H1 (cell line): ENCODE measurements at regions not wholly inside any gene's neighbourhood (a gene's known extent, or its start where the extent isn't known, plus 50 kb on each side); places are given as distances from the start of the nearest gene placed in this dataset.

Experiments
- CTCF ChIA-PET: fragments of 300-600 bp; sonication (Branson Sonifier 250); formaldehyde crosslinking; loops from one replicate; lab custom pipeline; 2021; ENCODE audit not compliant: partially characterized antibody; lab: Charles Lee
- POLR2A ChIA-PET: fragments of 300-600 bp; sonication (Branson Sonifier 250); formaldehyde crosslinking; loops from one replicate; lab custom pipeline; 2021; ENCODE audit warnings: inconsistent platforms; ENCODE audit not compliant: partially characterized antibody; lab: Charles Lee
- DNase-seq, 2 experiments: peaks; one replicate each; pipeline versions ENCODE4 v3.0.0 to v3.0.0-alpha.2; 2010 to 2022; ENCODE audit warnings: low spot score in 2 of 2, low read depth in 1 of 2, mixed read lengths in 1 of 2
- FAIRE-seq: peaks from 2 replicates; lab custom pipeline; 2011; peaks lifted over from hg19 to GRCh38; lab: Jason Lieb, UNC
- H2AFZ ChIP-seq: 2 replicates; pipeline ENCODE4 v1.8.1; 2012; ENCODE audit warnings: low read length, inconsistent platforms
- H2AK5ac ChIP-seq: 2 replicates; pipeline ENCODE4 v1.6.1; 2013; ENCODE audit warnings: low read depth, low read length
- H2BK120ac ChIP-seq: replicated peaks from 2 replicates; pipeline ENCODE3; 2013; ENCODE audit warnings: low read depth, low read length, inconsistent platforms
- H2BK12ac ChIP-seq: 2 replicates; pipeline ENCODE4 v1.6.1; 2013; ENCODE audit warnings: low read depth, low read length
- H2BK15ac ChIP-seq: 2 replicates; pipeline ENCODE4 v1.6.1; 2013; ENCODE audit warnings: low read length
- H2BK20ac ChIP-seq: 2 replicates; pipeline ENCODE4 v1.6.1; 2013; ENCODE audit warnings: low read length
- H2BK5ac ChIP-seq: 2 replicates; pipeline ENCODE4 v1.6.1; 2013; ENCODE audit warnings: low read depth, low read length
- H3K14ac ChIP-seq: 2 replicates; pipeline ENCODE4 v1.6.1; 2013; ENCODE audit warnings: inconsistent platforms; ENCODE audit not compliant: insufficient read length
- H3K18ac ChIP-seq: 2 replicates; pipeline ENCODE4 v1.6.1; 2013; ENCODE audit warnings: low read length; ENCODE audit errors: extremely low read depth
- H3K23ac ChIP-seq: 2 replicates; pipeline ENCODE4 v1.6.1; 2013; ENCODE audit warnings: inconsistent platforms; ENCODE audit not compliant: insufficient read length
- H3K23me2 ChIP-seq: 2 replicates; pipeline ENCODE4 v1.6.1; 2013; ENCODE audit warnings: low read depth, low read length
- H3K27ac ChIP-seq: 2 replicates; pipeline ENCODE4 v1.6.1; 2011; ENCODE audit warnings: low read depth, low read length, inconsistent platforms
- H3K27me3 ChIP-seq, 4 experiments: replicated peaks in 1 of 4; 1 replicate in 1 of 4; 2 replicates in 3 of 4; pipeline versions ENCODE4 v1.6.1 to v1.8.1; 2011 to 2013; ENCODE audit warnings: low read length in 3 of 4, mild to moderate bottlenecking in 3 of 4, inconsistent platforms in 2 of 4, mixed read lengths in 2 of 4, moderate library complexity in 1 of 4; ENCODE audit not compliant: control insufficient read depth in 3 of 4, insufficient read depth in 3 of 4; ENCODE audit errors: extremely low read depth in 1 of 4
- H3K36me3 ChIP-seq, 4 experiments: 2 replicates each; pipeline versions ENCODE4 v1.6.1 to v1.8.1; 2011 to 2013; ENCODE audit warnings: mild to moderate bottlenecking in 4 of 4, low read length in 3 of 4, moderate library complexity in 2 of 4, control low read depth in 1 of 4, inconsistent platforms in 1 of 4; ENCODE audit not compliant: insufficient read depth in 4 of 4, control insufficient read depth in 2 of 4
- H3K4ac ChIP-seq: replicated peaks from 2 replicates; pipeline ENCODE3; 2013; ENCODE audit warnings: low read length, low read depth, mixed read lengths, inconsistent platforms; ENCODE audit not compliant: insufficient read length
- H3K4me1 ChIP-seq, 4 experiments: replicated peaks in 1 of 4; 1 replicate in 1 of 4; 2 replicates in 3 of 4; pipeline versions ENCODE4 v1.6.1 to v1.8.1; 2011 to 2013; ENCODE audit warnings: low read length in 3 of 4, inconsistent platforms in 2 of 4, mixed read lengths in 1 of 4; ENCODE audit not compliant: insufficient read depth in 4 of 4, control insufficient read depth in 3 of 4
- H3K4me2 ChIP-seq, 2 experiments: 2 replicates each; pipeline versions ENCODE4 v1.6.1 to v1.8.1; 2011 to 2013; ENCODE audit warnings: low read depth in 2 of 2, low read length in 2 of 2, control low read depth in 1 of 2, inconsistent platforms in 1 of 2, mild to moderate bottlenecking in 1 of 2; ENCODE audit not compliant: insufficient read depth in 1 of 2
- H3K4me3 ChIP-seq, 4 experiments: fragments of 200-600, 300-600 bp in 1 of 4; sonication (generic), shearing (Covaris generic), sonication (Bioruptor Twin) in 1 of 4; 2 replicates each; pipeline versions ENCODE4 v1.5.1 to v1.8.1; 2011 to 2016; ENCODE audit warnings: low read length in 4 of 4, low read depth in 3 of 4, control low read depth in 2 of 4, inconsistent platforms in 2 of 4, mild to moderate bottlenecking in 2 of 4, mixed read lengths in 1 of 4, moderate library complexity in 1 of 4; ENCODE audit not compliant: insufficient read depth in 2 of 4; ENCODE audit errors: extremely low read depth in 1 of 4
- H3K56ac ChIP-seq: replicated peaks from 2 replicates; pipeline ENCODE3; 2013; ENCODE audit warnings: low read depth, mild to moderate bottlenecking, mixed read lengths, low read length, inconsistent platforms; ENCODE audit not compliant: insufficient read length
- H3K79me1 ChIP-seq: 2 replicates; pipeline ENCODE4 v1.6.1; 2013; ENCODE audit warnings: low read depth, low read length, control low read depth
- H3K79me2 ChIP-seq, 2 experiments: 2 replicates each; pipeline versions ENCODE4 v1.6.1 to v1.8.1; 2012 to 2013; ENCODE audit warnings: low read length in 2 of 2, mild to moderate bottlenecking in 2 of 2, inconsistent platforms in 1 of 2; ENCODE audit not compliant: insufficient read depth in 2 of 2, control insufficient read depth in 1 of 2
- H3K9ac ChIP-seq, 4 experiments: replicated peaks in 1 of 4; 1 replicate in 1 of 4; 2 replicates in 3 of 4; pipeline versions ENCODE4 v1.6.1 to v1.8.1; 2011 to 2013; ENCODE audit warnings: low read depth in 3 of 4, low read length in 3 of 4, control low read depth in 2 of 4, mild to moderate bottlenecking in 2 of 4, moderate library complexity in 2 of 4, inconsistent platforms in 1 of 4; ENCODE audit errors: extremely low read depth in 1 of 4
- H3K9me3 ChIP-seq, 2 experiments: 2 replicates each; pipeline versions ENCODE4 v1.6.1 to v1.8.1; 2012 to 2013; ENCODE audit warnings: mild to moderate bottlenecking in 2 of 2, moderate library complexity in 2 of 2, control low read depth in 1 of 2, inconsistent platforms in 1 of 2, low read depth in 1 of 2, low read length in 1 of 2, mixed read lengths in 1 of 2; ENCODE audit not compliant: insufficient read depth in 2 of 2
- H4K20me1 ChIP-seq, 2 experiments: replicated peaks in 1 of 2; 2 replicates each; pipeline versions ENCODE3 to v1.8.1; 2011 to 2013; ENCODE audit warnings: inconsistent platforms in 2 of 2, low read length in 2 of 2, mild to moderate bottlenecking in 1 of 2; ENCODE audit not compliant: insufficient read depth in 2 of 2, control insufficient read depth in 1 of 2
- H4K5ac ChIP-seq: 2 replicates; pipeline ENCODE4 v1.6.1; 2013; ENCODE audit warnings: low read length, low read depth, mixed read lengths, inconsistent platforms; ENCODE audit not compliant: insufficient read length
- H4K8ac ChIP-seq: 2 replicates; pipeline ENCODE4 v1.8.0; 2013; ENCODE audit warnings: mild to moderate bottlenecking, moderate library complexity, low read length, inconsistent platforms; ENCODE audit not compliant: insufficient read depth; ENCODE audit errors: extremely low read depth
- H4K91ac ChIP-seq: replicated peaks from 2 replicates; pipeline ENCODE3; 2013; ENCODE audit warnings: low read length, mixed read lengths, inconsistent platforms; ENCODE audit not compliant: insufficient read length
- GABPA ChIP-seq: IDR thresholded peaks from 2 replicates; pipeline ENCODE4 v1.6.1; 2011; ENCODE audit warnings: mild to moderate bottlenecking, low read length, moderate library complexity, borderline replicate concordance; ENCODE audit not compliant: insufficient read depth
- TAF1 ChIP-seq: IDR thresholded peaks from 2 replicates; pipeline ENCODE4 v1.6.1; 2011; ENCODE audit warnings: mild to moderate bottlenecking, low read depth, low read length
- whole genome bisulfite sequencing, 2 experiments: shearing (Covaris generic) in 1 of 2; methylation state at CpG; one replicate each; pipeline versions ENCODE4 v1.1.6 to v1.1.7; 2013 to 2015; ENCODE audit warnings: low lambda C conversion rate in 2 of 2, mixed read lengths in 2 of 2, inconsistent platforms in 1 of 2, low coverage in 1 of 2, missing lambda C conversion rate in 1 of 2; ENCODE audit not compliant: insufficient replicate concordance in 2 of 2, insufficient coverage in 1 of 2, insufficient read length in 1 of 2; ENCODE audit errors: extremely low coverage in 1 of 2, missing lambda C conversion rate in 1 of 2; 5-methylcytosine and 5-hydroxymethylcytosine counted together

DNA sequence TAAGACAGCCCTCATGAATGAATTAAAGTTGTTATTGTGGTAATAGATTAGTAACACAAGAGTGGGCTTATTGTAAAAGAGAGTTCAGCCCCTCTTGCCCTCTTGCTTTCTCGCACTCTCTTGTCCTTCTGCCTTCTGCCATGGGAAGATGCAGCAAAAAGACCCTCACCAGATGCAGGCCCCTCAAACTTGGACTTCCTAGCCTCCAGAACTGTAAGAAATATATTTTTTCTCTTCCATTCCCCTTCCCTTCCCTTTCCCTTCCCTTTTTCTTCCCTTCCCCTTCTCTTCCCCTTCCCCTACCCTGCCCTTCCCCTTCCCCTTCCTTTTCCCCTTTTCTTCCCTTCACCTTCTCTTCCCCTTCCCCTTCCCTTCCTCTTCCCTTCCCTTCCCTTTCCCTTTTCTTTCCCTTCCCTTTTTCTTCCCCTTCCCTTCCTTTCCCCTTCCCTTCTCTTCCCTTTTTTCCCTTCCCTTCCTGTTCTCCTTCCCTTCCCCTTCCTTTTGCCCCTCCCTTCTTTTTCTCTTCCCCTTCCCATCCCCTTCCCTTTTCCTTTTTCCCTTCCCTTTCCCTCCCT lies 55.6 kb upstream of the TMEM248 start:
- DNase-seq (no peak), FAIRE-seq (no peak)
- Histone ChIP-seq H3K9ac (no peak overlapping the region), H3K79me2 (no peaks in the 10 kb centered on the region), H3K27me3 (no peaks in the 10 kb centered on the region), H3K36me3 (no peaks in the 10 kb centered on the region; a peak in 1 of 8 replicates), H3K4me2 (no peak overlapping the region), H3K23me2 (no peaks in the 10 kb centered on the region; the same call in 1 of the 2 replicates), H3K9me3 (no peaks in the 10 kb centered on the region), H2BK120ac (no peak overlapping the region), H4K5ac (no peak overlapping the region), H2AK5ac (no peak overlapping the region), H2BK12ac (no peak overlapping the region), H4K8ac (no peak overlapping the region), H2BK5ac (no peak overlapping the region), H4K91ac (no peak overlapping the region), H2AFZ (no peak overlapping the region), H3K27ac (no peak overlapping the region), H3K18ac (no peak overlapping the region), H3K4me3 (no peak overlapping the region), H4K20me1 (no peaks in the 10 kb centered on the region), H3K23ac (no peak overlapping the region), H2BK15ac (no peak overlapping the region), H3K4ac (no peak overlapping the region), H3K14ac (no peak overlapping the region), H2BK20ac (no peak overlapping the region), H3K79me1 (peaks cover under 1% of the 10 kb centered on the region; the same call in 1 of the 2 replicates), H3K56ac (no peak overlapping the region), H3K4me1 (peaks cover 0 to 12% (median 3%) of the 10 kb centered on the region in 4 experiments; a peak in 4 of 7 replicates)
- WGBS, 2 experiments, result 88% methylated on average over 1 of the region's 1 CpG; no CpG with 5 or more reads in 1 of the 2 experiments
- no peak for TF ChIP-seq GABPA
- TF ChIP-seq TAF1, result no peak
- CTCF ChIA-PET, result interaction anchor here (0.9 to 2.2 kb wide), 2 partner anchors 12 to 29 kb away, joined by 3 to 5 read pairs; no protein-coding TSS in a partner anchor
- POLR2A ChIA-PET, result interaction anchor here (1.3 to 2.1 kb wide), 2 partner anchors 12 to 18 kb away, joined by 3 to 6 read pairs; no protein-coding TSS in a partner anchor
